ENCODE measurements at regions not wholly inside any gene's neighbourhood (a gene's known extent, or its start where the extent isn't known, plus 50 kb on each side); places are given as distances from the start of the nearest gene placed in this dataset.

DNA sequence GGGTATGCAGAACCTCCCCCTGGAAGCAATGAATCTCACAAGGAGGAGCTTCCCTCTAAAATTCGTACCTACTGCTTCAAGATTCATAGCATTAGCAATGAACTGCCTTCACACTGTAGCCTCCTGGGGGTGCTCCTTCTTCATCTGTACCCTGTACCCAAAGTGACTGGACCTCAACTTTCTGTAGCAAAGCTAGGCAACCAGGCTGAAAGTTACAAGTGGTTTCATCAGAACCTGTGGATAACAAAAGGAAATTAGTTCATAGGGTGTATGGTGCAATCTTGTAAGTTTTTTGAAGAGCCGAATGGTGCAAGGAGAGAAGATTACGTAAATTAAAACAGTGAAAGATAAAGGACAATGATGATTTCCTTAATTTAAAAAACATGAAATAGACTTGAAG lies 1541.7 kb upstream of the FLRT2 start:
- DNase-seq = no peak

DNA sequence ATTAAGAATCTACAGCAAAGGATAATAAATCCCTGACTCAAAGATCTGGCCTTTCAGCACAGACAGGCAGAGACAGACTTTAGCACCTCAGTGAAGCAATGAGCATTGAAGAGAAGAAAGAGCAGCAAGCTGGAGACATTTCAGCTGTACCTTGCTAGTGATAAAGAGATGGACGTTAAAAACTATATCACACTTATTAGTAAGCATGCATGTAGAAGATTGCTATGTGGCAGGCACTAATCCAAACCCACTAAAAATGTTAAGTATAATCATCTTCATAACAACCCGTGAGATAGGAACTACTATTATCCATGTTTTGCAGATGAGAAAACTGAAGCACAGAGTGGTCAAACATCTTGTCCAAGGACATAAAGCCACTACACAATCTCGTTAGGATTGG lies 1538.3 kb upstream of the FLRT2 start:
- no peak for DNase-seq

DNA sequence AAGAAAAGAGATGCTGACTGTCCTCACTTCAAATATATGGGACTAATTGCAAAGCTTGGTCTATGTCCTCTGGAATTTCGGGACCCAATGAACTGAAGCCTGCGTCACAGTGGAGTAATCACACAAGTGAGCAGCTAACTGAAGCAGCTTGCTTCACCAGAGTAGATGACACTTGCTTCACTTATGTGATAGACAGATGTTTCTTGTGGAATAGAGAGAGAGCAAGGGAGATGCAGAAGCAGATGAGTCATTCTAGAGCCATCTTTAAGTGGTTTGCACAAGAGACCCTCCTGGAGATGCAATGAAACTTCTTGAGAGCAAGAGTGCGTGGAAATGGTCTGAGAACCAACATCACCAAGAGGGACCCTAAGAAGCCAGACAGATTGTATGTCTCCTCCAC lies 1537.1 kb upstream of the FLRT2 start:
- no peak for DNase-seq

DNA sequence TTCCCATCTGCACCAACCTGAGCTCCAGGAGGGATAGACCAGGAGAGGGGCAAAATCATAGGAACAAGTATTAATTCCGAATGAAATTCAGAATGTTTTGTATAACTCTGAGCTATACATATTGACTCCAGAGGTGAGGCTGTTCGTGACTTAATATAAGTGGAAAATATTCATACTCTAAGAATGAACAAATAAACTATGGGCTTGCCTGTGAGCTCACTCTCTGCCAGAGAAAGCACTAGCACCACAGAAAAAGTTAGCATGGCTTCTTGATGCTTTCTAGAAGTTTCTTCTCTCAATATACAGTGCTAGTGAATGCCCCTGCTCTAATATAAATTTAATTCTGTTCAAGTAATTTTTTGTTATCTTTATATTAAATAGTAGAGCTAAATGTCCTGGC lies 1536.4 kb upstream of the FLRT2 start:
- DNase-seq = no peak

- no peak for DNase-seq
Measured at GRCh38 chr14:83994020-83994419, 1535.9 kb upstream of the FLRT2 start.

DNA sequence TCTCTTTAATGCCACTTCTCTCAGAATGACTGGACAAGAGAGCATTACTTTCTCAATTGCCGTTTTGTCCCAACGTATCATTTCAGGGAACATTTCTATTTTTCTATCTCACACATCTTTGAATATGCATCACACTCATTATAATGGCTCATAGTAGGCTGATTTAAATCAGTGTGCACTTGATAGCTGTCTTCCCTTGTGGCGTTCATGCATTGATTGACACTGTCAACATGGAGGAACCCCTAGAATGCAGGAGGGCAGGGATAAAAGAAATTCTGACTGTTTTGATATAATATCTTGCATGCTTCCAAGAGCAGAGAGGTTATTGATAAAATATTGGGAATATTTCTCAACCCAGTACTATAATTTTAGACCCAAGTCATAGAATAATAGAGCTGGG lies 1528.9 kb upstream of the FLRT2 start:
- no peak for DNase-seq

DNA sequence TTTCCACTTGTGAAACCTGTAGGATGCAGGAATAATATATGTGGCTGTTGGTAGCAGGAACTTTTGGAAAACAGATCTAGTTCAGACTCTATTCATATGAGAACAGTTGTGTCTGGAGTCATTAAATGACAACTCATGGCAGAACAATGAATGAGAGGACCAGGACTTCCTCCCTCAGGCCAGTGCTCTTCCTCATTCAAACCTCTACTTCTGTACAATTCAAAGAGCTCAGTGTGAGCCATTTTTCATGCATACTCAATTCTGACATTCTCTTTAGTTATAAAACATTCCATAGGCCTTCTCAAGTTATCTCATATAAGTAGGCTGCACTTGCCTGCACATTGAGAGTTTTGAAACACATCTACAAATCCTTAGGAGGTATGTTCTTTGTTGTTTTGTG lies 1526.6 kb upstream of the FLRT2 start:
- DNase-seq = no peak

DNA sequence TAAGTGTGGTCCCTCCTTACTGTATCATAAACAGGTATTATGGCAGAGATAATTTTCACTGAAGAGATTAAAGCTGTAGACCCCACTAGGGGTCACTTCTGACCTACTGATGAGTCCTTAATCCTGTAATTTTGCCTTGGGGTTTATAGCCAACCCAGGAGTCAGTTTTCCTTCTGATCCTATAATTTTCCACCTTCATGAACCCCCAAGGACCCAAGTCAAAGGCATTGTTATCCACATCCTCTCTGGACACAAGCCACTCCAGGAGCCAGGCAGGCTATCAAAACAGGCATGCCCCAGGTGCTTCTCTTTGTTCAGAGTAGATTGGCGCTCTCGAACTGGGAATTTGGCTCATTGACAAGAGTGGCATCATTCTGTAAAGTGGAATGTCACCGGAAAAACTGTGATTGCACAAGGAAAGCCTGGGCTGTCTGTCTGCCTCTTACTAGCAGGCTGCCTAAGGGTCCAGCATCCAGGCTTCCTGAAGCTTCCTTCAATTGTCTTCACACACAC lies 1523.2 kb upstream of the FLRT2 start:
- DNase-seq = no peak

DNA sequence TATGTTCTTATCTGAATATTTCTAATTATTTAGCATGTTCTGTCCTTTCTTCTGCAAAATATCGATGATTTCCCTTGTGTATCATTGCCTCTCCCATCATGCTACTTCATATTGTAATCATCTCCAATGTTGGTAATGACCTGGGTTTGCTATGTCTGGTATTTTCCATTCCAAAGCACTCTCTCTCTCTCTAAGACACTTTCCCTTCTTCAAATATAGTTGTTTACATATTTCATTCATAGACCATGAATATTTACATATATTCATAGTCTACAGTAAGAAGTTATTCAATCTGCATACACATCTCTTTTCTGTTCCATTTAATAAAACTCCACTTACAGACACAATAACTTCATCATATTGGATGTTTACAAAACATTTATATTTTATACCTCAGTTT lies 1516.5 kb upstream of the FLRT2 start:
- no peak for DNase-seq

- no peak for DNase-seq
Measured at GRCh38 chr14:84017495-84017894, 1512.4 kb upstream of the FLRT2 start.

- no peak for DNase-seq
Measured at GRCh38 chr14:84021433-84021832, 1508.5 kb upstream of the FLRT2 start.

- no peak for DNase-seq
Measured at GRCh38 chr14:84024231-84024820, 1505.6 kb upstream of the FLRT2 start.

- no peak for DNase-seq
Measured at GRCh38 chr14:84025106-84026012, 1504.6 kb upstream of the FLRT2 start.

DNA sequence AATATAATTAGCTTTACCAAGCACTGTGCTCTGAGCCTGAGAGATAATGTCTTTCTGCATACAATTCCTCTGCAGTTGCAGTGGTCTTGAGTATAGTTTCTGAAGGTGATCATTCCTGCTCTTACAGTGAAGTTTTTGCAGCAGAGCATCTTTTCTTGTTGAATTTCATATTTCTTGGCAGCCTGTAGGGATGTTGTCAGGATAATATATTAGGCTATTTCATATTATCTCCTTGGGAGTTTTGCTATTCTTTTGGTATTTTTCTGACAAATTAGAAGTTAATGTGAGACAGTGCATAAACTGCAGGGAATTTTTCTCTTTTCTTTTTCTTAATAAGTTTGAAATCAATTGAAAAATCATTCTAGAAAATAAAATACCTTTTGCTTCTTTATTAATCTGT lies 1502.6 kb upstream of the FLRT2 start:
- DNase-seq = no peak

DNA sequence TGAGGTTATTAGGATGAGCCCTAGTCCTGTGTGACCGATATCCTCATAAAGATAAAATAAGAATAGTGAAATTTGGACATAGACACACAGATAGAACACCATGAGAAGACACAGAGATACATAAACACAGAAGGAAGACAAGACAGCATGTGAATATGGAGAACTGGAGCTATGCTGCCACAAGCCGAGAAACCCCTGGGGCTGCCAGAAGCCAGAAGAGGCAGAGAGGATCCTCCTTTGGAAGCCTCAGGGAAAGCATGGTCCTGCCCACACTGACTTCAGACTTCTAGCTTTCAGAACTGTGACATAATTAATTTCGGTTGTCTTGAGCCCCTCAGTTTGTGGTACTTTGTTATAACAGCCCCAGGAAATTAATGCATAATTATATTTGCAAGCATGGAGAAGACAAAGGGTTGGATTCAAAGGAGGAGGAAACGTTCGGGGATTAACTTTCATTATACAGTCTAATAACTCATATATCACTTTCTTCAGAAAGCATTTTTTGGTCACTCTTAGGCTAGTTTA lies 1501.8 kb upstream of the FLRT2 start:
- DNase-seq = no peak

- no peak for DNase-seq
Measured at GRCh38 chr14:84029246-84029645, 1500.7 kb upstream of the FLRT2 start.

GRCh38 chr14:84029720-84030119 lies 1500.2 kb upstream of the FLRT2 start:
- DNase-seq = no peak

GRCh38 chr14:84036840-84037239 lies 1493.1 kb upstream of the FLRT2 start:
- no peak for DNase-seq

- no peak for DNase-seq
Measured at GRCh38 chr14:84037593-84037992, 1492.4 kb upstream of the FLRT2 start.

DNA sequence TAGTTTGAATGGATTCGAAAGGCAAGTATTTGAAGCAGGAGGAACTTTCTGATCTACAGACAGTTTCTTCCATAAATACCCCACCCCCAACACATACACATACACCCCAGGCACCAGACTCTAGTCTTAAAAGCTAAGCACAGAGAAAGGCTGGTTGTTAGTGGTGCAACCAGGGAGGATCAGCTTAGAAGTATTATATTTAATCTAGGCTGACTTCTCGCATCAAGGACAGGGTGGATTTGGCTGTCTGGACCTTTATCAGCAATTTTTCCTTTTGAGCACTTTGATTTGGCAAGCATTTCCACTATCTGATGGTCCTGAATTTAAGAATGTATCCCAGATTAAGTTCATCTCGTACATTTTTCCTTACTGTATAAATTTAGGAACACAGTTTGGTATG lies 1489.8 kb upstream of the FLRT2 start:
- no peak for DNase-seq

DNA sequence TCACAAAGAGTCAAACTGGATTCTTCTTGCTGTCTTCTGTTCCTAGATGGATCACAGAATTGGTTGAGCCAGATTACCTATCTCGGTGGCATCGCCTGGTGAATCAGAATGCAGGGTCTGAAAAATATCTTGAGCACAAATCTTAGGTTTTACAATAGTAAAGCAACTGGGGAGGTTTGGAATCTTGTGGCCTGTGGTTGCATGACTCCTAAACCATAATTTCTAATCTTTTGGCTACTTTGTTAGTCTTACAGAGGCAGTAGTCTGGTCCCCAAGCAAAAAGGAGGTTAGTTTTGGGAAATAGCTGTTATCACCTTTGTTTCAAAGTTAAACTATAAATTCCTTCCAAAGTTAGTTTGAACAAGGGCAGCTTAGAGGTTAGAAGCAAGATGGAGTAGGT lies 1488.5 kb upstream of the FLRT2 start:
- no peak for DNase-seq

DNA sequence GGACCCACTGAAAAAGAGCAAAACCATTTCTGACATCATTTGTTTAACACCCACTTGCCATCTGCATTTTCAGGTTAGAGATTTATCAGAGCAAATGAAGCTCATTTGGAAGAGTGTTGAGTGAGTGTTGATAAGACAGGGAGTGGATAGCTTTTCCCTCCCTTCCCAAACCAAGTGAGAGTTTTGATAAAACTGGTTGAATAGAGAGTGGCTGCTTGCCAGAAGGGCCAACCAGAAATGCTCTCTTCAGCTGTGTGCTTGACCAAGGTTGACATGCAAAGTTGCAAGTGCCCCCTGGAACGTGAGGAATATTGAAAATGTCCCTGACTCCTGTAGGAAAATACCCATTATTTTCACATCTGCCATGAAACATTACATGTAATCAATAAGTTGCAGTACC lies 1487.0 kb upstream of the FLRT2 start:
- no peak for DNase-seq

DNA sequence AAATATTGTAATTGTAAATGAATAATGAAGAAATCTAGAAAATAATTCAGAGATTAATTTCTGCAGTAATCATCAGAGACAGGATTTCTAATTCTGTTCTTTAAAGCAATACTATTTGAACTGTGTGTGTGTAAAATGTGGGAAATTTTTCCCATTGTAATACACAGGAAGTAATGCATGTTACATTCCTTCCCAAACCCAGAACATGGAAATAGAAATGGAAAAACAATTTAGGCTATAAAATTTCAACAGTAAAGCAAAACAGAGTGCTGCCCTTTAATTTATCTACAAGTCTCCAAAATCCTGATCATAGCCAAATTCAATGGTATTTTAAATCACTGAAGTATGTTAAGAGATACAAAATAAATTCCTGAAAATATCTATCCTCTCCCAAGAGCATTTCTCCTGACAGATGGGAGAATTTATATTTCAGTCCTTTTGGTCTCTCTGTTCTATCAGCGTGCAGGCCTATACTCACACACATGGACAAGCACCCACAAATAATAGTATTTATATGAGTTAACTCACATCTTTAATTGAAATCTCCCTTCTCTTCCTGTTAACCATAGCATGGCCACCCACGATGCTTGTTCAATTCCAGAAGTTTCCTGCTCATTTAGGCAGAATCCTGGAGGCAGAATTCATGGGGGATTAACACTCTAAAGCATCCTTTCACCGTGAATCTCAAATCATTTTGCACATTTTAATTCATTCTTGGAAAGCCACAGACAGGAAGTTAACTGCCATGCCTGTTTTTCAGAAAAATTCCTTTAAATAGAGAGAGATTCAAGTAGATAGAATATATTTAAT lies 1465.4 kb upstream of the FLRT2 start:
- DNase-seq = no peak
